C4-2B (cell line): ENCODE measurements at regions not wholly inside any gene's neighbourhood (a gene's known extent, or its start where the extent isn't known, plus 50 kb on each side); places are given as distances from the start of the nearest gene placed in this dataset.

Source experiments
- CTCF ChIP-seq: fragments of 450-650 bp; conservative IDR thresholded peaks from 2 replicates; pipeline ENCODE4 v1.5.1; 2017; ENCODE audit warnings: mild to moderate bottlenecking
- ZFX ChIP-seq: fragments of 450-650 bp; IDR thresholded peaks from 2 replicates; pipeline ENCODE4 v1.6.1; 2017

GRCh38 chr20:3304456-3304855, 65.5 kb upstream of the SLC4A11 start:
- TF ChIP-seq CTCF (no peak), ZFX (no peak)
